Epidermal melanocyte (primary cell): ENCODE measurements at regions not wholly inside any gene's neighbourhood (a gene's known extent, or its start where the extent isn't known, plus 50 kb on each side); places are given as distances from the start of the nearest gene placed in this dataset.
"Not testable (repeated sequence)": the region's sequence is repeated elsewhere in the genome, so short reads cannot be mapped to it uniquely, and the experiment has no call there.

Experiments
- DNase-seq: peaks from one replicate; pipeline ENCODE4 v3.0.0; 2011; ENCODE audit warnings: low spot score; ENCODE audit not compliant: insufficient read length

DNA sequence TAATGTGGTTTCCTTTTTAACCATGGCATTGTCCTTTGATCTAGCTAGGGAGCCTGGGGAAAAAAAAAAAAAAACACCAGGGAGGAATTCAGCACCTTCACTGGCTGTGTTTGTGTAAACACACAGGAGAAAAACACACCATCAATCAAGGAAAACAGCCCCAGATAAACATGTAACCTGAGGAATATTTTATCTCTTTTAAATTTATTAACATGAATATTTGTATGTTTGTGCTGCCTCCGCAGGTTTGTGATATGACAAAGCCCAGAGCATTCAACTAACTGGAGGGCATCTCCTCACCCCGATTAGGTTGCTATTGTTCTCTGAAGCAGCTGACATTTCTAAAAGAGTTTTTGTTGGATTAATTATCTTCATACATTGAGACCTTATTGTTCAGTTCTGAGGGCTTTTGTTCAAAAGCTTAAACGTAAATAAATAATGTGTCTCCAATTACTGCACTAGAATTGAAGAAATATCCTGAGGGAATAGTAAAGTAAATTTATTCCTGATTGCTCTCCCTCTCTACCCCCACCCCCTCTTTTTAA, 89.4 kb upstream of the SEMA3E start:
- DNase-seq: no peak

DNA sequence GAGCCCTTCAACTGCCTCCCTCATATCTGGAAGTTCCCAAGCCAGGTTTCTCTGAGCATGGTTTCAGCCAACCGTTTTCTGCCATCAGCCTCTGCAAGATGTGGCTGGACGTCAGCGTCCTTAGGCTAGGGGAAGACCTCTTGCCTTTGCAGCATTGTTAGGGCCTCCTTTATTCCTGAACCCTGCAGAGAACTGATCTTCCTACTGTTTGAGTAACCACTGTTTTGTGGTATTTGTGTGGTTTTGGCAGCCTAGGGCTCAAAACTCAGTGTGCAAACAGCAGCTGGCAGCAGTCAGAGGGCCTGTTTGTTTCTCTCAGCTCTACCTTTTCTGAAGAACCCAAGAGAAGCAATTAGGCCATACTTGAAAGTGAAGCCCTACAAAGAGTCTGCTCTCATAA, 83.4 kb upstream of the SEMA3E start:
- DNase-seq: no peak

DNA sequence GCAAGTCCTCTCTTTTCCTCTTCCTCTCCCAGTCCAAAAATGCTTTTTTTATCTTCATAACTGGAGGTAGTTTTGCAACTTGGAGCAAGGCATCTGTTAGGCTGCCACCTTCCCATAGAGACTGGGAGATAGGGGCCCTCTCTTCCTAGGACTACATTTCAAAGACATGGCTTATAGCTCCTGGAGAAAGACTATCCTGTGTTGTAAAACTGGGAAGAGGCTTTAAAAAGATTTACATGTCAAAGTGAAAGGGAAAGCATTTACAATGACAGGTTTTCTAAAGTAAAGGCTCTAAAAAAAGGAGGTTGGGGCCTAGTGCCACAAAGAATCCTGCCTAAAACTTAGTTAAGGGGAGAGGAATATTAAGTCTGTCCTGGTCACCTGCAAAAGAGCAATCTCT, 82.2 kb upstream of the SEMA3E start:
- DNase-seq: no peak

DNA sequence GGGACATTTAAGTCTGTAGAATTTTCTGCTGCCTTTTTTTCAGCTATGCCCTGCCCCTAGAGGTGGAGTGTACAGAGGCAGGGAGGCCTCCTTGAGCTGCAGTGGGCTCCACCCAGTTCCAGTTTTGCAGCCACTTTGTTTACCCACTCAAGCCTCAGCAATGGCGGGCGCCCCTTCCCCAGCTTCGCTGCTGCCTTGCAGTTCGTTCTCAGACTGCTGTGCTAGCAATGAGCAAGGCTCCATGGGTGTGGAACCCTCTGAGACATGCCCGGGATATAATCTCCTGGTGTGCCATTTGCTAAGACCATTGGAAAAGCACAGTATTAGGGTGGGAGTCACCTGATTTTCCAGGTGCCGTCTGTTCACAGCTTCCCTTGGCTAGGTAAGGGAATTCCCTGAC, 68.0 kb upstream of the SEMA3E start:
- not testable (repeated sequence) for DNase-seq

DNA sequence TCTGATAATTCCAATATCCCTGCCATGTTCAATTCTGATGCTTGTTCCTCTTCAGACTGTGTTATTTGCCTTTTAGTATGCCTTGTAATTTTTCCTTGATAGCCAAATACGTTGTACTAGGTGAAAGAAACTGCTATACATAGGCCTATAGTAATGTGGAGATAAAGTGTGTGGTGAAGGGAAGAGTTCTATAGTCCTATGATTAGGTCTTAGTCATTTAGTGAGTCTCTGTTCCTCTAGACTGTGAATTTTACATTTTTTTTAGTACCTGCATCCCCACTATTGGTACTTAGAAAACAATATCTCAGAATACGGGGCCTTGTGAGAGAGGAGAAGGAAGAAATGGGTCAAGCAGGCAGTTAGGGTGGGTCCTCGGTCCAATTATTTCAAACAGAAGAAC, 59.6 kb upstream of the SEMA3E start:
- DNase-seq: no peak

DNA sequence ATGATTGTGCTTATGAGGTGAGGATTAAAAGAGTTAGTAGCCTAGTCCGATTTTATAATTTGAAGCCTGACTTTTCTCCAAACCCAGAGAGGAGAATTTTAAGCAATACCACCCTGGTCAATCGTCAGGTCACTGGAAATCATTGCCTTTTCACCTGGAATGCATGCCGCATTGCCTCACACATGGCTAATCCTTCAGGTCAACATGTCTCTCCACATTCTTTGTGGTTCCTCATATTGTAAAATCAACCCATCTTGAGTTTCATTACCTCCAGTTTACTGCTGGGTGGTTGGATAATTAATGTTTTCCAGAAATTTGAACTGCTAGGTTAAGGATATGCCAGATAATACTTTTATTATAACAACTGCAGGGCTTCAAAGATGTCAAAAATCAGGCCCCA, 55.6 kb upstream of the SEMA3E start:
- DNase-seq: no peak

DNA sequence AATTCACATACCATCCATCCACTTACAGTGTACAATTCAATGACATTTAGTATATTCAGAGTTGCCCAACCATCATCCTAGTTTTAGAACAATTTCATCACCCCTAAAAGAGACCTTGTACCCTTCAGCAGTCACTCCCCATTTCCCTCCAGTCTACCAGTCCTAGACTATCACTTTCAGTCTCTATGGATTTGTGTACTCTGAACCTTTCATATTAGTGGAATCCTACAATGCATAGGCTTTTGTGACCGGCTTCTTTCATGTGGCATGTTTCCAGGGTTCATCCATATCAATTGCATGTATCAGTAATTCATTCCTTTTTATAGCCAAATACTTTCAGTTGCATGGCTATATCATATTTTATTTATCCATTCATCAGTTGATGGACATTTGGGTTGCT, 53.5 kb upstream of the SEMA3E start:
- no peak for DNase-seq

DNA sequence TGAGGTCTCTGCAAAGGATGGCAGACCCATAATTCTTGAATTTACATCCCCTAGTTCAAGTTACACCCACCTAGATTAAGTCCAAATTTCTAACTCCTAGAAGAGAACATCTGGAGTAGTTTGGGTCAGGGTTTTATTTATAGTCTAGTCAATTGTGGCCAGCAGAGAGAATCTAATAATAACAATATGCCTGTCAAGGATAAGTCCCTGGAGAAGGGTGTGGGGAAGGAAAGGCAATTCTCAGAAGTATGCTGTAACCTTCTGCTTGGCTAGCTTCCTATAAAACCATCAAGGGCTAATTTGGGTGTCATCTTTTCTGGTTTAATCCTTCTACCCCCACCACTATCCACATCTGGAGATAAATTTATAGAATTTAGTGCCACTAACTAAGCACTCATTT, 52.8 kb upstream of the SEMA3E start:
- DNase-seq: no peak
